ENCODE measurements at regions not wholly inside any gene's neighbourhood (a gene's known extent, or its start where the extent isn't known, plus 50 kb on each side); places are given as distances from the start of the nearest gene placed in this dataset.
A peak's percentile ranks its signal among the peaks of the same experiment; 100 is the strongest.

GRCh38 chr15:31887246-31887645 is 143.1 kb upstream of the CHRNA7 start:
- no peaks in the 10 kb centered on the region for H3K36me3 ChIP-seq (ENCODE audit: control insufficient read depth in 4 of 4, insufficient read depth in 4 of 4, low read length in 3 of 4)
- peaks cover 2 to 10% (median 5%) of the 10 kb centered on the region in 5 experiments for H3K27me3 ChIP-seq (replicated peaks in 2 of 5; ENCODE audit: control insufficient read depth in 4 of 5, insufficient read depth in 5 of 5, low read length in 4 of 5)
- WGBS (ENCODE audit: insufficient coverage): 20% methylated on average over 8 of the region's 9 CpGs
- POLR2A ChIA-PET: no interaction called here
- peaks cover 0 to 3% (median 2%) of the 10 kb centered on the region in 5 experiments for H3K9me3 ChIP-seq (ENCODE audit: control extremely low read depth in 1 of 5, control insufficient read depth in 4 of 5, insufficient read depth in 2 of 5, low read depth in 1 of 5, low read length in 4 of 5)
- CTCF ChIA-PET: interaction anchor here (0.7 to 1.4 kb wide), 5 partner anchors 8 to 21 kb away, joined by 3 to 5 read pairs (median 3); partner anchors contain the start of gene OTUD7A
- H3K27ac ChIP-seq (ENCODE audit: insufficient read depth in 1 of 2, low read depth in 1 of 2, low read length in 2 of 2, poor library complexity in 1 of 2, severe bottlenecking in 2 of 2): no peak overlapping the region
- H3K4me1 ChIP-seq (ENCODE audit: control extremely low read depth in 1 of 4, control insufficient read depth in 4 of 4, insufficient read depth in 4 of 4, low read length in 3 of 4): no peaks in the 10 kb centered on the region
- peak overlapping the region in 1 of 7 experiments; percentile 30 for H3K4me3 ChIP-seq (ENCODE audit: control insufficient read depth in 1 of 7, extremely low read depth in 1 of 7, insufficient read depth in 4 of 7, low read depth in 2 of 7, low read length in 6 of 7)
- DNase-seq: peak in 1 of 3 donors; percentile 16

- no peak for DNase-seq
- POLR2A ChIA-PET: no interaction called here
- peaks cover 2 to 12% (median 5%) of the 10 kb centered on the region in 5 experiments for H3K27me3 ChIP-seq (replicated peaks in 2 of 5; ENCODE audit: control insufficient read depth in 4 of 5, insufficient read depth in 5 of 5, low read length in 4 of 5)
- CTCF ChIA-PET: no interaction called here
- H3K4me1 ChIP-seq (ENCODE audit: control extremely low read depth in 1 of 4, control insufficient read depth in 4 of 4, insufficient read depth in 4 of 4, low read length in 3 of 4): no peaks in the 10 kb centered on the region
- no CpG with 5 or more reads among the region's 1 CpG for WGBS (ENCODE audit: insufficient coverage)
- peaks cover 0 to 4% (median 0%) of the 10 kb centered on the region in 5 experiments for H3K9me3 ChIP-seq (ENCODE audit: control extremely low read depth in 1 of 5, control insufficient read depth in 4 of 5, insufficient read depth in 2 of 5, low read depth in 1 of 5, low read length in 4 of 5)
- H3K36me3 ChIP-seq (ENCODE audit: control insufficient read depth in 4 of 4, insufficient read depth in 4 of 4, low read length in 3 of 4): no peaks in the 10 kb centered on the region
- H3K27ac ChIP-seq (ENCODE audit: insufficient read depth in 1 of 2, low read depth in 1 of 2, low read length in 2 of 2, poor library complexity in 1 of 2, severe bottlenecking in 2 of 2): no peak overlapping the region
- no peak overlapping the region for H3K4me3 ChIP-seq (ENCODE audit: control insufficient read depth in 1 of 7, extremely low read depth in 1 of 7, insufficient read depth in 4 of 7, low read depth in 2 of 7, low read length in 6 of 7)
These were observed 137.8 kb upstream of the CHRNA7 start for GRCh38 chr15:31892513-31892912.

- Histone ChIP-seq H3K36me3 (ENCODE audit: control insufficient read depth in 4 of 4, insufficient read depth in 4 of 4, low read length in 3 of 4) (no peaks in the 10 kb centered on the region), H3K27me3 (replicated peaks in 2 of 5; ENCODE audit: control insufficient read depth in 4 of 5, insufficient read depth in 5 of 5, low read length in 4 of 5) (peaks cover 0 to 5% (median 3%) of the 10 kb centered on the region in 5 experiments), H3K27ac (ENCODE audit: insufficient read depth in 1 of 2, low read depth in 1 of 2, low read length in 2 of 2, poor library complexity in 1 of 2, severe bottlenecking in 2 of 2) (no peak overlapping the region), H3K4me3 (ENCODE audit: control insufficient read depth in 1 of 7, extremely low read depth in 1 of 7, insufficient read depth in 4 of 7, low read depth in 2 of 7, low read length in 6 of 7) (no peak overlapping the region), H3K4me1 (ENCODE audit: control extremely low read depth in 1 of 4, control insufficient read depth in 4 of 4, insufficient read depth in 4 of 4, low read length in 3 of 4) (no peaks in the 10 kb centered on the region), H3K9me3 (ENCODE audit: control extremely low read depth in 1 of 5, control insufficient read depth in 4 of 5, insufficient read depth in 2 of 5, low read depth in 1 of 5, low read length in 4 of 5) (peaks cover 0 to 9% (median 0%) of the 10 kb centered on the region in 5 experiments)
- no peak for DNase-seq
- 94% methylated on average over 5 of the region's 6 CpGs for WGBS (ENCODE audit: insufficient coverage)
- POLR2A ChIA-PET: no interaction called here
- CTCF ChIA-PET: no interaction called here
These were observed 136.5 kb upstream of the CHRNA7 start for GRCh38 chr15:31893780-31894179.

- ChIA-PET POLR2A (no interaction called here), CTCF (no interaction called here)
- Histone ChIP-seq H3K36me3 (ENCODE audit: control insufficient read depth in 4 of 4, insufficient read depth in 4 of 4, low read length in 3 of 4) (no peaks in the 10 kb centered on the region), H3K9me3 (ENCODE audit: control extremely low read depth in 1 of 5, control insufficient read depth in 4 of 5, insufficient read depth in 2 of 5, low read depth in 1 of 5, low read length in 4 of 5) (peaks cover 0 to 9% (median 0%) of the 10 kb centered on the region in 5 experiments), H3K27me3 (replicated peaks in 2 of 5; ENCODE audit: control insufficient read depth in 4 of 5, insufficient read depth in 5 of 5, low read length in 4 of 5) (peaks cover 0 to 5% (median 0%) of the 10 kb centered on the region in 5 experiments), H3K27ac (ENCODE audit: insufficient read depth in 1 of 2, low read depth in 1 of 2, low read length in 2 of 2, poor library complexity in 1 of 2, severe bottlenecking in 2 of 2) (no peak overlapping the region), H3K4me1 (ENCODE audit: control extremely low read depth in 1 of 4, control insufficient read depth in 4 of 4, insufficient read depth in 4 of 4, low read length in 3 of 4) (no peaks in the 10 kb centered on the region), H3K4me3 (ENCODE audit: control insufficient read depth in 1 of 7, extremely low read depth in 1 of 7, insufficient read depth in 4 of 7, low read depth in 2 of 7, low read length in 6 of 7) (no peak overlapping the region)
- DNase-seq: no peak
These were observed 132.6 kb upstream of the CHRNA7 start for GRCh38 chr15:31897746-31898145.

- Histone ChIP-seq H3K4me3 (ENCODE audit: control insufficient read depth in 1 of 7, extremely low read depth in 1 of 7, insufficient read depth in 4 of 7, low read depth in 2 of 7, low read length in 6 of 7) (no peak overlapping the region), H3K4me1 (ENCODE audit: control extremely low read depth in 1 of 4, control insufficient read depth in 4 of 4, insufficient read depth in 4 of 4, low read length in 3 of 4) (peaks cover 0 to 9% (median 1%) of the 10 kb centered on the region in 4 experiments), H3K9me3 (ENCODE audit: control extremely low read depth in 1 of 5, control insufficient read depth in 4 of 5, insufficient read depth in 2 of 5, low read depth in 1 of 5, low read length in 4 of 5) (peaks cover 0 to 9% (median 0%) of the 10 kb centered on the region in 5 experiments), H3K27ac (ENCODE audit: insufficient read depth in 1 of 2, low read depth in 1 of 2, low read length in 2 of 2, poor library complexity in 1 of 2, severe bottlenecking in 2 of 2) (no peak overlapping the region), H3K27me3 (replicated peaks in 2 of 5; ENCODE audit: control insufficient read depth in 4 of 5, insufficient read depth in 5 of 5, low read length in 4 of 5) (no peaks in the 10 kb centered on the region), H3K36me3 (ENCODE audit: control insufficient read depth in 4 of 4, insufficient read depth in 4 of 4, low read length in 3 of 4) (no peaks in the 10 kb centered on the region)
- no peak for DNase-seq
- CTCF ChIA-PET: no interaction called here
- WGBS (ENCODE audit: insufficient coverage): no CpG with 5 or more reads among the region's 3 CpGs
- POLR2A ChIA-PET: no interaction called here
These were observed 128.8 kb upstream of the CHRNA7 start for GRCh38 chr15:31901501-31901900.

GRCh38 chr15:31905054-31905453 is 125.3 kb upstream of the CHRNA7 start:
- H3K27me3 ChIP-seq (replicated peaks in 2 of 5; ENCODE audit: control insufficient read depth in 4 of 5, insufficient read depth in 5 of 5, low read length in 4 of 5): no peaks in the 10 kb centered on the region
- ChIA-PET CTCF (no interaction called here), POLR2A (no interaction called here)
- peak overlapping the region in 1 of 7 experiments; percentile 50 for H3K4me3 ChIP-seq (ENCODE audit: control insufficient read depth in 1 of 7, extremely low read depth in 1 of 7, insufficient read depth in 4 of 7, low read depth in 2 of 7, low read length in 6 of 7)
- DNase-seq: no peak
- H3K27ac ChIP-seq (ENCODE audit: insufficient read depth in 1 of 2, low read depth in 1 of 2, low read length in 2 of 2, poor library complexity in 1 of 2, severe bottlenecking in 2 of 2): no peak overlapping the region
- H3K36me3 ChIP-seq (ENCODE audit: control insufficient read depth in 4 of 4, insufficient read depth in 4 of 4, low read length in 3 of 4): no peaks in the 10 kb centered on the region
- no peaks in the 10 kb centered on the region for H3K9me3 ChIP-seq (ENCODE audit: control extremely low read depth in 1 of 5, control insufficient read depth in 4 of 5, insufficient read depth in 2 of 5, low read depth in 1 of 5, low read length in 4 of 5)
- peaks cover 0 to 9% (median 1%) of the 10 kb centered on the region in 4 experiments for H3K4me1 ChIP-seq (ENCODE audit: control extremely low read depth in 1 of 4, control insufficient read depth in 4 of 4, insufficient read depth in 4 of 4, low read length in 3 of 4)
- WGBS (ENCODE audit: insufficient coverage): 8% methylated on average over 7 of the region's 8 CpGs

GRCh38 chr15:31925541-31925940 is 104.8 kb upstream of the CHRNA7 start:
- ChIA-PET CTCF (no interaction called here), POLR2A (no interaction called here)
- H3K27ac ChIP-seq (ENCODE audit: insufficient read depth in 1 of 2, low read depth in 1 of 2, low read length in 2 of 2, poor library complexity in 1 of 2, severe bottlenecking in 2 of 2): no peak overlapping the region
- H3K9me3 ChIP-seq (ENCODE audit: control extremely low read depth in 1 of 5, control insufficient read depth in 4 of 5, insufficient read depth in 2 of 5, low read depth in 1 of 5, low read length in 4 of 5): peaks cover 0 to 5% (median 0%) of the 10 kb centered on the region in 5 experiments
- WGBS (ENCODE audit: insufficient coverage): 96% methylated on average over 7 of the region's 9 CpGs
- no peak overlapping the region for H3K4me3 ChIP-seq (ENCODE audit: control insufficient read depth in 1 of 7, extremely low read depth in 1 of 7, insufficient read depth in 4 of 7, low read depth in 2 of 7, low read length in 6 of 7)
- no peaks in the 10 kb centered on the region for H3K36me3 ChIP-seq (ENCODE audit: control insufficient read depth in 4 of 4, insufficient read depth in 4 of 4, low read length in 3 of 4)
- DNase-seq: no peak
- no peaks in the 10 kb centered on the region for H3K27me3 ChIP-seq (replicated peaks in 2 of 5; ENCODE audit: control insufficient read depth in 4 of 5, insufficient read depth in 5 of 5, low read length in 4 of 5)
- no peaks in the 10 kb centered on the region for H3K4me1 ChIP-seq (ENCODE audit: control extremely low read depth in 1 of 4, control insufficient read depth in 4 of 4, insufficient read depth in 4 of 4, low read length in 3 of 4)
